Esophagus muscularis mucosa (tissue), 4 donors: ENCODE measurements at regions not wholly inside any gene's neighbourhood (a gene's known extent, or its start where the extent isn't known, plus 50 kb on each side); places are given as distances from the start of the nearest gene placed in this dataset.

Experiments
- EP300 ChIP-seq: sonication (generic); formaldehyde crosslinking; IDR thresholded peaks from one replicate; pipeline ENCODE4 v1.6.1; 2017; ENCODE audit warnings: antibody characterized with exemption
- POLR2A ChIP-seq: fragments of 450-650 bp; IDR thresholded peaks from one replicate; pipeline ENCODE4 v1.6.1; 2017; ENCODE audit warnings: antibody characterized with exemption, moderate library complexity, mild to moderate bottlenecking, low read depth
- POLR2AphosphoS5 ChIP-seq, 2 donors: sonication (generic); formaldehyde crosslinking; IDR thresholded peaks; one replicate each; pipeline ENCODE4 v1.6.1; 2017; ENCODE audit warnings: antibody characterized with exemption in 2 of 2
- TF ChIP-seq, protein P1 (sequence below), 3 experiments: fragments of 200-600 bp in 2 of 3; fragments of 450-650 bp in 1 of 3; sonication (generic) in 2 of 3; IDR thresholded peaks; one replicate each; pipeline ENCODE4 v1.5.1; 2017 to 2019; ENCODE audit warnings: antibody characterized with exemption in 3 of 3, mild to moderate bottlenecking in 2 of 3, moderate library complexity in 1 of 3

DNA sequence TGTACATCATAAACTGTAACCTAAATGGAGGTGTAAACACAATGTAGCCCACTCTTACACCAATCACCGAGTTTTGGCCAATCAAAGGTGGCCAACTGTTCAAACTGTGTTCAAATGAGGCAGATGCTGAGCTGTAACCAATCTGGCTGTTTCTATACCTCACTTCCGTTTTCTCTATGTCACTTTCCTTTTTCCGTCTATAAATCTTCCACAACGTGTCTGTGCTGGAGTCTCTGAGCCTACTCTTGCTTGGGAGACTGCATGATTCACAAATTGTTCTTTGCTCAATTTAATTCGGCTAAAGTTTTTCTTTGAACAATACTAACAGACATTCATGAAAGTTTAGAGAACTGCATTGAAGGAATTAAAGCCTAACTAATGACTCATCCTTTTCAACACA lies 547.1 kb upstream of the USP15 start:
- TF ChIP-seq POLR2A, result no peak
- TF ChIP-seq, protein P1, sequence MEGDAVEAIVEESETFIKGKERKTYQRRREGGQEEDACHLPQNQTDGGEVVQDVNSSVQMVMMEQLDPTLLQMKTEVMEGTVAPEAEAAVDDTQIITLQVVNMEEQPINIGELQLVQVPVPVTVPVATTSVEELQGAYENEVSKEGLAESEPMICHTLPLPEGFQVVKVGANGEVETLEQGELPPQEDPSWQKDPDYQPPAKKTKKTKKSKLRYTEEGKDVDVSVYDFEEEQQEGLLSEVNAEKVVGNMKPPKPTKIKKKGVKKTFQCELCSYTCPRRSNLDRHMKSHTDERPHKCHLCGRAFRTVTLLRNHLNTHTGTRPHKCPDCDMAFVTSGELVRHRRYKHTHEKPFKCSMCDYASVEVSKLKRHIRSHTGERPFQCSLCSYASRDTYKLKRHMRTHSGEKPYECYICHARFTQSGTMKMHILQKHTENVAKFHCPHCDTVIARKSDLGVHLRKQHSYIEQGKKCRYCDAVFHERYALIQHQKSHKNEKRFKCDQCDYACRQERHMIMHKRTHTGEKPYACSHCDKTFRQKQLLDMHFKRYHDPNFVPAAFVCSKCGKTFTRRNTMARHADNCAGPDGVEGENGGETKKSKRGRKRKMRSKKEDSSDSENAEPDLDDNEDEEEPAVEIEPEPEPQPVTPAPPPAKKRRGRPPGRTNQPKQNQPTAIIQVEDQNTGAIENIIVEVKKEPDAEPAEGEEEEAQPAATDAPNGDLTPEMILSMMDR (IDR thresholded peaks at IDR 0.05), result no peak
- no peak for TF ChIP-seq POLR2AphosphoS5 (IDR thresholded peaks at IDR 0.05)
- no peak for TF ChIP-seq EP300
